RWPE2 (cell line): ENCODE measurements at regions not wholly inside any gene's neighbourhood (a gene's known extent, or its start where the extent isn't known, plus 50 kb on each side); places are given as distances from the start of the nearest gene placed in this dataset.

Experiments used
- ATAC-seq: fragments of 200-7000 bp; cut with Tn5 transposase; 3 replicates; pipeline ENCODE4 v1.9.1; 2021; ENCODE audit warnings: low read depth
- DNase-seq: peaks from one replicate; pipeline ENCODE4 v3.0.0-alpha.2; 2020; ENCODE audit warnings: low spot score
- H3K27ac ChIP-seq: fragments of 450-650 bp; 2 replicates; pipeline ENCODE4 v1.5.1; 2017; ENCODE audit warnings: mild to moderate bottlenecking; ENCODE audit not compliant: poor library complexity, severe bottlenecking
- H3K27me3 ChIP-seq: fragments of 250-450 bp; sonication (Bioruptor Pico); 2 replicates; pipeline ENCODE4 v1.5.1; 2021; ENCODE audit warnings: mild to moderate bottlenecking, moderate library complexity; ENCODE audit not compliant: insufficient read depth, poor library complexity, severe bottlenecking
- H3K36me3 ChIP-seq: fragments of 250-450 bp; sonication (Bioruptor Pico); 2 replicates; pipeline ENCODE4 v1.5.1; 2020; ENCODE audit warnings: low read depth, mild to moderate bottlenecking, moderate library complexity
- H3K4me1 ChIP-seq: fragments of 250-450 bp; sonication (Bioruptor Pico); 2 replicates; pipeline ENCODE4 v1.5.1; 2021; ENCODE audit warnings: mild to moderate bottlenecking, moderate library complexity; ENCODE audit not compliant: insufficient read depth, poor library complexity, severe bottlenecking
- H3K4me3 ChIP-seq: fragments of 250-450 bp; sonication (Bioruptor Pico); 2 replicates; pipeline ENCODE4 v1.5.1; 2021; ENCODE audit warnings: mild to moderate bottlenecking, moderate library complexity; ENCODE audit not compliant: severe bottlenecking
- H3K9me3 ChIP-seq: fragments of 250-450 bp; sonication (Bioruptor Pico); 2 replicates; pipeline ENCODE4 v1.5.1; 2021; ENCODE audit warnings: mild to moderate bottlenecking, moderate library complexity; ENCODE audit not compliant: severe bottlenecking
- TF ChIP-seq, protein P1 (sequence below): fragments of 450-650 bp; IDR thresholded peaks from one replicate; pipeline ENCODE4 v1.5.1; 2017; ENCODE audit warnings: mild to moderate bottlenecking, moderate library complexity; ENCODE audit not compliant: poor library complexity, severe bottlenecking

DNA sequence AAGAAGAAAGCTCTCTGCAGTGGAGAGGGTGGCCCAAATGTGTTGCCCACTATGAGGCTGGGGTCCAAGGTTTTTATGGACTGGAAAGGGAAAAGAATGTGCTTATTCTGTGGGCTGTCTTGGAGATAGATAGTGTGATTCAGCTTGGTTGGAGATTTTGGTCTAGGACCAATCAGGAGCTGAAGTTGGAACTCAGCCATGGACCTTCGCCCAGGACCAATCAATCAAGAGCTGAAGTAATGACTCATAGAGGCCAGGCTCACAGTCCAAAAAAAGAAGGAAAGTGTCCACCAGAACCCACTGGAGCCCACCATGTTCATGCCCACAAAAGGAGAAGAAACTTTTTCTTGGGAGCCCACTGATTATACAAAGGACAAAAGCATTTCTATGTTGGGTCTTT lies 369.5 kb downstream of the UBE2NL start:
- TF ChIP-seq, protein P1, sequence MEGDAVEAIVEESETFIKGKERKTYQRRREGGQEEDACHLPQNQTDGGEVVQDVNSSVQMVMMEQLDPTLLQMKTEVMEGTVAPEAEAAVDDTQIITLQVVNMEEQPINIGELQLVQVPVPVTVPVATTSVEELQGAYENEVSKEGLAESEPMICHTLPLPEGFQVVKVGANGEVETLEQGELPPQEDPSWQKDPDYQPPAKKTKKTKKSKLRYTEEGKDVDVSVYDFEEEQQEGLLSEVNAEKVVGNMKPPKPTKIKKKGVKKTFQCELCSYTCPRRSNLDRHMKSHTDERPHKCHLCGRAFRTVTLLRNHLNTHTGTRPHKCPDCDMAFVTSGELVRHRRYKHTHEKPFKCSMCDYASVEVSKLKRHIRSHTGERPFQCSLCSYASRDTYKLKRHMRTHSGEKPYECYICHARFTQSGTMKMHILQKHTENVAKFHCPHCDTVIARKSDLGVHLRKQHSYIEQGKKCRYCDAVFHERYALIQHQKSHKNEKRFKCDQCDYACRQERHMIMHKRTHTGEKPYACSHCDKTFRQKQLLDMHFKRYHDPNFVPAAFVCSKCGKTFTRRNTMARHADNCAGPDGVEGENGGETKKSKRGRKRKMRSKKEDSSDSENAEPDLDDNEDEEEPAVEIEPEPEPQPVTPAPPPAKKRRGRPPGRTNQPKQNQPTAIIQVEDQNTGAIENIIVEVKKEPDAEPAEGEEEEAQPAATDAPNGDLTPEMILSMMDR: no peak
- no peaks in the 10 kb centered on the region for H3K4me1 ChIP-seq
- H3K9me3 ChIP-seq: no peaks in the 10 kb centered on the region
- ATAC-seq (no peak), DNase-seq (no peak)
- H3K27me3 ChIP-seq: no peaks in the 10 kb centered on the region
- H3K4me3 ChIP-seq: no peak overlapping the region
- no peak overlapping the region for H3K27ac ChIP-seq
- H3K36me3 ChIP-seq: no peaks in the 10 kb centered on the region

DNA sequence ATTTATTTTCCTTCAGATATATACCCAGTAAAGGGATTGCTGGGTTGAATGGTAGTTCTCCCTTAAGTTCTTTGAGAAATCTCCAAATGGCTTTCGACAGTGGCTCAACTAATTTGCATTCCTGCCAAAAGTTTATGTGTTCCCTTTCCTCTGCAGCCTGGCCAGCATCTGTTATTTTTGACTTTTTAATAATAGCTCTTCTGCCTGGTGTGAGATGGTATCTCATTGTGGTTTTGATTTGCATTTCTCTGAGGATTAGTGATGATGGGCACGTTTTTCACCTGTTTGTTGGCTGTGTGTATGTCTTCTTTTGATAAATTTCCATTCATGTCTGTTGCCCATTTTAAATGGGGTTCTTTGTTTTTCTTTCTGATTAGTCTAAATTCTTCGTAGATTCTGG lies 375.2 kb downstream of the UBE2NL start:
- TF ChIP-seq, protein P1: no peak
- no peaks in the 10 kb centered on the region for H3K36me3 ChIP-seq
- H3K27ac ChIP-seq: no peak overlapping the region
- ATAC-seq (no peak), DNase-seq (no peak)
- no peaks in the 10 kb centered on the region for H3K4me1 ChIP-seq
- no peaks in the 10 kb centered on the region for H3K27me3 ChIP-seq
- H3K4me3 ChIP-seq: no peak overlapping the region
- H3K9me3 ChIP-seq: no peaks in the 10 kb centered on the region

DNA sequence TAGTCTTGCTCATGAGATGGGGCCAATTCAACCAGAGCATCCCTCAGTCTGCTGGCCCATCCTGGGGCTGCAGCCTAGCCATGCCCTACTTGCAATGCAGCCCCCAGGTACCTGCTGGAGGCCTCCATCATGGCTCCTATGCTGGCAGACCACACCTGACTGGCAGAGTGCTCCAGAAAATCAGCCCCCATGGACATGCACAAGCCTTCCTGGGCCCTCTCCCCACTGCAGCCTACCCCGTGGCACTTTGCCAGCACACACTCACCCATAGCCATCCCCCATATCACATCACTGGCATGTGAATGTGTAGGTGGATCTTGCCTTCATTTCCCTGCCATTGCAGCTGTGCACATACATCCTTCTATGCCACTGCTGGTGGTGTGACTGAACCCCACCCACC lies 381.8 kb downstream of the UBE2NL start:
- DNase-seq (no peak), ATAC-seq (no peak)
- Histone ChIP-seq H3K27ac (no peak overlapping the region), H3K27me3 (no peaks in the 10 kb centered on the region), H3K36me3 (no peaks in the 10 kb centered on the region), H3K4me1 (no peaks in the 10 kb centered on the region), H3K9me3 (no peaks in the 10 kb centered on the region), H3K4me3 (no peak overlapping the region)
- TF ChIP-seq, protein P1: no peak

DNA sequence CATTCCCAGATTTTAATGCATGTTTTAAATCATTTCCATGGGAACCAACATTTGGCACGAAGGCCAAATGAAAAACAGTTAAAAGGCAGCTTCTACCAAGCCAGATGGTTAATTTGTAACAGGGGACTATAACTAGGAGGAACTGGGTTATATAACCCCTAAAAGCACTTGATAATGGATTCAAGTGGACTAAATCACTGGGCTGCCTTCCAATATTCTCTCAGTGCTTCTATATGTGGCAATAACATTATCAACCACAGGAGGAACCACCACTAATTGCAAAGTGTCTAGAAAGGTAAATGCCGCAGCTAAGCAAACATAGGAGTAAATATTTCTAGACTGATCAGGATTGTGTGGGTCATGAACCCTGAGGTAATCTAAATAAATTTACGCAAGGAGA lies 391.5 kb downstream of the UBE2NL start:
- ATAC-seq: no peak
- Histone ChIP-seq H3K4me3 (no peak overlapping the region), H3K27ac (no peak overlapping the region), H3K4me1 (no peaks in the 10 kb centered on the region), H3K9me3 (no peaks in the 10 kb centered on the region), H3K36me3 (no peaks in the 10 kb centered on the region), H3K27me3 (no peaks in the 10 kb centered on the region)
- DNase-seq: no peak
- TF ChIP-seq, protein P1: no peak

DNA sequence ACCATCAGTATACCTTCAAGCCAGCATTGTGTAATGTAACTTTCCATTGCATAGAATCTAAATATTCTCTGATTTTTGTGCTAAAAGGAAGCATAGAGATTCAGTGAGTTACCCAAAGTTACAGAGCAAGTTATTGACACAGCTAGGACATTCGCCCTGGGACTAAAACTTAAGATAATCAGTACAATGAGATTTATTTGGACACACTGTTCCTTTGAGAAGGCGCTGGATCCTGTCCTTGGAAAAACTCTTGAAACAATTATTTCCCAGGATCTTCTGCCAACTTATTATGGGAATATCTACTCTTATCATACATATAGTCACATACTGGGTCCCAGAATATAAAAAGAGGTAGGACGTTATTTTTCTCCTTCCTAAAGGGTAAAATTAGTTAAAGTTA lies 392.0 kb downstream of the UBE2NL start:
- no peak for DNase-seq
- Histone ChIP-seq H3K9me3 (no peaks in the 10 kb centered on the region), H3K27ac (no peak overlapping the region), H3K4me1 (no peaks in the 10 kb centered on the region), H3K27me3 (no peaks in the 10 kb centered on the region), H3K4me3 (no peak overlapping the region), H3K36me3 (no peaks in the 10 kb centered on the region)
- TF ChIP-seq, protein P1: no peak
- no peak for ATAC-seq
